Chondrocyte (in vitro differentiated cells): ENCODE measurements at regions not wholly inside any gene's neighbourhood (a gene's known extent, or its start where the extent isn't known, plus 50 kb on each side); places are given as distances from the start of the nearest gene placed in this dataset.

Source experiments
- DNase-seq: peaks from one replicate; pipeline ENCODE4 v3.0.0; 2021; ENCODE audit warnings: mixed read lengths, low spot score
- H3K27ac Mint-ChIP-seq: one replicate; pipeline ENCODE4 v1.8.0; 2021; ENCODE audit warnings: mild to moderate bottlenecking, moderate library complexity, mixed read lengths; ENCODE audit not compliant: unreplicated experiment
- H3K27me3 Mint-ChIP-seq: 2 replicates; pipeline ENCODE4 v1.8.0; 2021; ENCODE audit warnings: low read depth, mixed read lengths
- H3K36me3 Mint-ChIP-seq: 2 replicates; pipeline ENCODE4 v1.8.0; 2021; ENCODE audit warnings: low read depth, mixed read lengths
- H3K4me1 Mint-ChIP-seq: 2 replicates; pipeline ENCODE4 v1.8.0; 2021; ENCODE audit warnings: low read depth, mild to moderate bottlenecking, mixed read lengths
- H3K4me3 Mint-ChIP-seq: one replicate; pipeline ENCODE4 v1.8.0; 2021; ENCODE audit warnings: mild to moderate bottlenecking, moderate library complexity, mixed read lengths; ENCODE audit not compliant: unreplicated experiment
- H3K9me3 Mint-ChIP-seq: 2 replicates; pipeline ENCODE4 v1.8.0; 2021; ENCODE audit warnings: low read depth, mixed read lengths
- CTCF ChIP-seq: fragments of 200-600 bp; sonication (generic); IDR thresholded peaks from 2 replicates; pipeline ENCODE4 v1.5.0; 2021; ENCODE audit warnings: antibody characterized with exemption, mild to moderate bottlenecking, moderate library complexity

- no peaks in the 10 kb centered on the region for H3K4me1 Mint-ChIP-seq
- TF ChIP-seq CTCF = no peak
- H3K9me3 Mint-ChIP-seq = no peaks in the 10 kb centered on the region
- no peak overlapping the region for H3K4me3 Mint-ChIP-seq
- DNase-seq = no peak
- H3K27me3 Mint-ChIP-seq = peaks cover 9% of the 10 kb centered on the region
- H3K36me3 Mint-ChIP-seq = no peaks in the 10 kb centered on the region
- H3K27ac Mint-ChIP-seq = no peak overlapping the region
Observed at GRCh38 chr12:115818973-115819372, 458.5 kb downstream of the MED13L start.

- TF ChIP-seq CTCF = no peak
- Mint-ChIP-seq H3K27ac (no peak overlapping the region), H3K4me1 (no peaks in the 10 kb centered on the region), H3K36me3 (no peaks in the 10 kb centered on the region), H3K4me3 (no peak overlapping the region), H3K9me3 (peaks cover 5% of the 10 kb centered on the region), H3K27me3 (peaks cover 9% of the 10 kb centered on the region)
- no peak for DNase-seq
Observed at GRCh38 chr12:115817389-115817788, 460.1 kb downstream of the MED13L start.

GRCh38 chr12:115815924-115816323 lies 461.6 kb downstream of the MED13L start:
- no peak overlapping the region for H3K27ac Mint-ChIP-seq
- no peak for TF ChIP-seq CTCF
- no peaks in the 10 kb centered on the region for H3K4me1 Mint-ChIP-seq
- DNase-seq = no peak
- H3K4me3 Mint-ChIP-seq = no peak overlapping the region
- H3K9me3 Mint-ChIP-seq = peaks cover 10% of the 10 kb centered on the region
- peaks cover 5% of the 10 kb centered on the region for H3K27me3 Mint-ChIP-seq
- no peaks in the 10 kb centered on the region for H3K36me3 Mint-ChIP-seq

- H3K9me3 Mint-ChIP-seq = peaks cover 10% of the 10 kb centered on the region
- no peak overlapping the region for H3K27ac Mint-ChIP-seq
- H3K27me3 Mint-ChIP-seq = peaks cover 6% of the 10 kb centered on the region
- no peak for TF ChIP-seq CTCF
- no peak for DNase-seq
- no peaks in the 10 kb centered on the region for H3K4me1 Mint-ChIP-seq
- H3K36me3 Mint-ChIP-seq = no peaks in the 10 kb centered on the region
- H3K4me3 Mint-ChIP-seq = no peak overlapping the region
Observed at GRCh38 chr12:115813256-115813655, 464.2 kb downstream of the MED13L start.

GRCh38 chr12:115811929-115812328 lies 465.6 kb downstream of the MED13L start:
- DNase-seq = no peak
- H3K4me3 Mint-ChIP-seq = no peak overlapping the region
- H3K27me3 Mint-ChIP-seq = peaks cover 7% of the 10 kb centered on the region
- H3K27ac Mint-ChIP-seq = no peak overlapping the region
- no peaks in the 10 kb centered on the region for H3K36me3 Mint-ChIP-seq
- no peak for TF ChIP-seq CTCF
- H3K4me1 Mint-ChIP-seq = no peaks in the 10 kb centered on the region
- H3K9me3 Mint-ChIP-seq = peaks cover 10% of the 10 kb centered on the region
